ENCODE measurements at regions not wholly inside any gene's neighbourhood (a gene's known extent, or its start where the extent isn't known, plus 50 kb on each side); places are given as distances from the start of the nearest gene placed in this dataset.

GRCh38 chr10:113381981-113382509 is 170.8 kb upstream of the HABP2 start:
- no peak for TF ChIP-seq SIN3A (IDR thresholded peaks at IDR 0.05; ENCODE audit: borderline replicate concordance, insufficient read depth, low read length)
- TF ChIP-seq, protein P1, sequence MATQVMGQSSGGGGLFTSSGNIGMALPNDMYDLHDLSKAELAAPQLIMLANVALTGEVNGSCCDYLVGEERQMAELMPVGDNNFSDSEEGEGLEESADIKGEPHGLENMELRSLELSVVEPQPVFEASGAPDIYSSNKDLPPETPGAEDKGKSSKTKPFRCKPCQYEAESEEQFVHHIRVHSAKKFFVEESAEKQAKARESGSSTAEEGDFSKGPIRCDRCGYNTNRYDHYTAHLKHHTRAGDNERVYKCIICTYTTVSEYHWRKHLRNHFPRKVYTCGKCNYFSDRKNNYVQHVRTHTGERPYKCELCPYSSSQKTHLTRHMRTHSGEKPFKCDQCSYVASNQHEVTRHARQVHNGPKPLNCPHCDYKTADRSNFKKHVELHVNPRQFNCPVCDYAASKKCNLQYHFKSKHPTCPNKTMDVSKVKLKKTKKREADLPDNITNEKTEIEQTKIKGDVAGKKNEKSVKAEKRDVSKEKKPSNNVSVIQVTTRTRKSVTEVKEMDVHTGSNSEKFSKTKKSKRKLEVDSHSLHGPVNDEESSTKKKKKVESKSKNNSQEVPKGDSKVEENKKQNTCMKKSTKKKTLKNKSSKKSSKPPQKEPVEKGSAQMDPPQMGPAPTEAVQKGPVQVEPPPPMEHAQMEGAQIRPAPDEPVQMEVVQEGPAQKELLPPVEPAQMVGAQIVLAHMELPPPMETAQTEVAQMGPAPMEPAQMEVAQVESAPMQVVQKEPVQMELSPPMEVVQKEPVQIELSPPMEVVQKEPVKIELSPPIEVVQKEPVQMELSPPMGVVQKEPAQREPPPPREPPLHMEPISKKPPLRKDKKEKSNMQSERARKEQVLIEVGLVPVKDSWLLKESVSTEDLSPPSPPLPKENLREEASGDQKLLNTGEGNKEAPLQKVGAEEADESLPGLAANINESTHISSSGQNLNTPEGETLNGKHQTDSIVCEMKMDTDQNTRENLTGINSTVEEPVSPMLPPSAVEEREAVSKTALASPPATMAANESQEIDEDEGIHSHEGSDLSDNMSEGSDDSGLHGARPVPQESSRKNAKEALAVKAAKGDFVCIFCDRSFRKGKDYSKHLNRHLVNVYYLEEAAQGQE (IDR thresholded peaks at IDR 0.05; ENCODE audit: insufficient read depth in 1 of 2, low read depth in 2 of 2, low read length in 2 of 2): no peak
- no peak for TF ChIP-seq POLR2AphosphoS5 (IDR thresholded peaks at IDR 0.05; ENCODE audit: low read depth, low read length)

Measured in PFSK-1 (cell line).